ENCODE measurements at regions not wholly inside any gene's neighbourhood (a gene's known extent, or its start where the extent isn't known, plus 50 kb on each side); places are given as distances from the start of the nearest gene placed in this dataset.

DNA sequence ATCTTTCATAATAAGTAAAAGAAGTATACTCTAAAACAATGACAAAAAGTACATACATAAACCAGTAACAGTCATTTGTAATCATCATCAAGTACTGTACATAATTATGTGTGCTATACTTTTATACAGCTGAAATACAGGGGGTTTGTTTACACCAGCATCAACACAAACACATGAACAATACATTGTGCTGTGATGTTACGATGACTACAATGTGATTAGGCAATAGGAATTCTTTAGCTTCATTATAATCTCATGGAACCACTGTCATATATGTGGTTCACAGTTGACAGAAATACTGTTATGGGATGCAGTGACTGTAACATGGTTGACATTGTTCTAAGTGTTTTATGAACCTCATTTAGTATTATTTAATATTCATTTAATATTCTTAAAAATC lies 914.4 kb upstream of the TENM4 start:
- H3K36me3 ChIP-seq (ENCODE audit: control insufficient read depth, insufficient read depth, low read length): no peaks in the 10 kb centered on the region
- TF ChIP-seq, protein P1, sequence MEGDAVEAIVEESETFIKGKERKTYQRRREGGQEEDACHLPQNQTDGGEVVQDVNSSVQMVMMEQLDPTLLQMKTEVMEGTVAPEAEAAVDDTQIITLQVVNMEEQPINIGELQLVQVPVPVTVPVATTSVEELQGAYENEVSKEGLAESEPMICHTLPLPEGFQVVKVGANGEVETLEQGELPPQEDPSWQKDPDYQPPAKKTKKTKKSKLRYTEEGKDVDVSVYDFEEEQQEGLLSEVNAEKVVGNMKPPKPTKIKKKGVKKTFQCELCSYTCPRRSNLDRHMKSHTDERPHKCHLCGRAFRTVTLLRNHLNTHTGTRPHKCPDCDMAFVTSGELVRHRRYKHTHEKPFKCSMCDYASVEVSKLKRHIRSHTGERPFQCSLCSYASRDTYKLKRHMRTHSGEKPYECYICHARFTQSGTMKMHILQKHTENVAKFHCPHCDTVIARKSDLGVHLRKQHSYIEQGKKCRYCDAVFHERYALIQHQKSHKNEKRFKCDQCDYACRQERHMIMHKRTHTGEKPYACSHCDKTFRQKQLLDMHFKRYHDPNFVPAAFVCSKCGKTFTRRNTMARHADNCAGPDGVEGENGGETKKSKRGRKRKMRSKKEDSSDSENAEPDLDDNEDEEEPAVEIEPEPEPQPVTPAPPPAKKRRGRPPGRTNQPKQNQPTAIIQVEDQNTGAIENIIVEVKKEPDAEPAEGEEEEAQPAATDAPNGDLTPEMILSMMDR (IDR thresholded peaks at IDR 0.05; ENCODE audit: insufficient read depth, low read length, poor library complexity, severe bottlenecking): no peak
- H3K27me3 ChIP-seq (ENCODE audit: control insufficient read depth, insufficient read depth, low read length): no peaks in the 10 kb centered on the region
- H3K4me3 ChIP-seq (ENCODE audit: low read depth, low read length): no peak overlapping the region
- no peak for DNase-seq (ENCODE audit: low read depth)

DNA sequence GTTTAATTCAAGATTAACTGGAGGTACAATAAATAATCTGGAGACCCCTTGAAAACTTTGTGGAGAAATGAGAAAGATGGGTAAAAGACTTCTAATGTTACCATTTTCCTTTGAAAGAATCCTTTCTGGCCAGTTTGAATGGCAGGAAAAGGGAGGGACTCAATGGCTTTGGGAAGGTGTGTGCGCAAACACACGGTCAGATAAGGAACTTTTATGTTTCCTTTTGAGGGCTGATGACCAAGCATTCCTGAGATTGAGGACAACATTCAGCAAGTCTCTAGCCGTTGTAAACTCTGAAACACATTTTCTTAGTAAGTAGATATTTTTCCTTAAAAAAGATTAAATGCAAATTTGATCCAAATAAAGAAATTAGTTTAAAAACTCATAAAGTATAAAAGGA lies 909.7 kb upstream of the TENM4 start:
- Histone ChIP-seq H3K27me3 (ENCODE audit: control insufficient read depth, insufficient read depth, low read length) (no peaks in the 10 kb centered on the region), H3K36me3 (ENCODE audit: control insufficient read depth, insufficient read depth, low read length) (no peaks in the 10 kb centered on the region), H3K4me3 (ENCODE audit: low read depth, low read length) (no peak overlapping the region)
- TF ChIP-seq, protein P1 (IDR thresholded peaks at IDR 0.05; ENCODE audit: insufficient read depth, low read length, poor library complexity, severe bottlenecking): no peak
- no peak for DNase-seq (ENCODE audit: low read depth)

DNA sequence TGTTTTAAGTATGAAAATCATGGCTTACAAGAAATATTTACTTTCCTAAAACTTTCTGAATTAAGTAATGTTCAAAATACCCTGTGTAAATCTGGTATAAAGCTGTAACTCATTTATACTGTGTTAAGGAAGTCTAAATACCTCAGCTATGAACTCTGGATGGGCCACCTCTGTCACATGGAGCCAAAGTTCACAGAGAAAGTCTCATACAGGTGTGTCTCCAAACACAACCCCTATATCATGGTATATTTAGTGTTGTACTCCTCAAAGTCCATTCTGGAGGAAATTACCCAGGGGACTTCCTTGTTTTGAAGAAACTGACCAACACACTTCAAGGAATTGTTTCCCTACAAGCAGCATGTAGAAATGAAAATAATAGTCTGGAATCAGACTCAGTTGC lies 909.2 kb upstream of the TENM4 start:
- no peak for DNase-seq (ENCODE audit: low read depth)
- Histone ChIP-seq H3K4me3 (ENCODE audit: low read depth, low read length) (no peak overlapping the region), H3K27me3 (ENCODE audit: control insufficient read depth, insufficient read depth, low read length) (no peaks in the 10 kb centered on the region), H3K36me3 (ENCODE audit: control insufficient read depth, insufficient read depth, low read length) (no peaks in the 10 kb centered on the region)
- TF ChIP-seq, protein P1 (IDR thresholded peaks at IDR 0.05; ENCODE audit: insufficient read depth, low read length, poor library complexity, severe bottlenecking): no peak

DNA sequence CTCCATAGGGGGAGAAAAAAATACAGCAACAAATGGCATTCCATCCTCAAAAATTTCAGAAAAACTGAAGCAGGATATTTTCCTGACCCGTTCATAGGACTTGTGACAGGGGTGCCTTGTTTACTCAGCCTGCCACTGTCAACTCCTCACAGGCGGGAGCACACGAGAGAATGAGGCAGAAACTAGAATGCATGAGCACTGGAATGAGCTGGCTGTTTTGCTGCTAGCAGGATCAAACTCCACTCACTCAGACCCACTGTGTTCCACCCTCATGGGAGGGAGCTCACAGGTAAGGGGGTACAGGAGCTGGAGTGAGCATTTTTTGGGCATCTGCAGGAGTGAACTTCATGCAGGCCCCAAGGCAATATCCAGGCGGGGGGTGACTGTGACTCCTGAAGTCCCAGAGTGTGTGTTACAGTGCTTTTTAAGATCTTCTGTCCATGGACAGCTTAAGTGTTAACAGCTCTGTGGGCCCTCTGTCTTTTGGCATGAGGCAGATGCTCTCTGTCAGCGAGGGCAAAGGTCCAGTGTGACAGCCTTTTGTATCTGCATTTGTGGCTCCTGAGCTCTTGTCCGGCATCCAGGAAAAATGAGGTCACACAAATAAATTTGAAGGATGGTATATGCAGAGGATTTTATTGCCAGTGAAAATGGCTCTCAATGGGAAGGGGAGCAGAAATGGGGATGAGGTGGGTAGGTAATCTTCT lies 905.7 kb upstream of the TENM4 start:
- no peak for DNase-seq (ENCODE audit: low read depth)
- Histone ChIP-seq H3K27me3 (ENCODE audit: control insufficient read depth, insufficient read depth, low read length) (no peaks in the 10 kb centered on the region), H3K4me3 (ENCODE audit: low read depth, low read length) (no peak overlapping the region), H3K36me3 (ENCODE audit: control insufficient read depth, insufficient read depth, low read length) (no peaks in the 10 kb centered on the region)
- TF ChIP-seq, protein P1 (IDR thresholded peaks at IDR 0.05; ENCODE audit: insufficient read depth, low read length, poor library complexity, severe bottlenecking): no peak

DNA sequence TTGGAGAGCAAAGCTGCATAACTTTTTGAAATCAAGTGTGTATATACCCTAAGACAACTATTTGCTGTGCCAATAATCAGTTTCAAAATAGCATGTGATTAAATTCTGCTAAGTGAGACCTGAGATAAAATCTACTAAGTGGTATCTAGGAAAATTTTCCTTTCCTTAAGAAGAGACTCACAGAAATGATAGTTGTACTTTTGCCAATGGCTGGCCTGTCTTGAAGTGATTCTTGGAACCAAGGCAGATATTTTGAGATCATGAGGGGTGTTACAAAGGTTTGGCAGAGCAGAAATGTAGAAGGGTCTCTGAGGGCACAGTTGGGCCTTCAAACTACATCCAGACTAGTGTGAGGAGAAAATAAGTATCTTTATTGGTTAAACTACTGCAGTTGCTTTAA lies 902.6 kb upstream of the TENM4 start:
- H3K36me3 ChIP-seq (ENCODE audit: control insufficient read depth, insufficient read depth, low read length): no peaks in the 10 kb centered on the region
- no peak for DNase-seq (ENCODE audit: low read depth)
- TF ChIP-seq, protein P1 (IDR thresholded peaks at IDR 0.05; ENCODE audit: insufficient read depth, low read length, poor library complexity, severe bottlenecking): no peak
- H3K4me3 ChIP-seq (ENCODE audit: low read depth, low read length): no peak overlapping the region
- H3K27me3 ChIP-seq (ENCODE audit: control insufficient read depth, insufficient read depth, low read length): no peaks in the 10 kb centered on the region

DNA sequence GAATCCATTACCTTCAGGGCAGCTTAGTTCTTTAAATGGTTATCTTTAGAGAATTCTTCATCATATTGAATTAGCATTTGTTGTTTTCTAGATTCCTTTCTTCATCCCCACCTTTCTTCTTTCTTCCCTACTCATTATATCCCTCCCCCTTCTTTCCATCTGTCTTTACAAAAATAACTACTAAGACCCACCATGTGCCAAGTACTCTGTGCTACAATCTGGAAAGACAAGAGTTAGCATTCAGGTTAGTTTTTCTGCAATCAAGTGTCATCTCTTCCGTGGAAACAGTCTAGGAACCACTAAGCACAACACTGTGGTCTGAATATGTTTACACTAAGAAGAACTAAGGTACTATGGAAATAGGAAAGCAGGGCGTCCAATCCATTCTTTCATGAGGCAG lies 897.4 kb upstream of the TENM4 start:
- no peaks in the 10 kb centered on the region for H3K27me3 ChIP-seq (ENCODE audit: control insufficient read depth, insufficient read depth, low read length)
- H3K4me3 ChIP-seq (ENCODE audit: low read depth, low read length): no peak overlapping the region
- TF ChIP-seq, protein P1 (IDR thresholded peaks at IDR 0.05; ENCODE audit: insufficient read depth, low read length, poor library complexity, severe bottlenecking): no peak

More for the DNA sequence above, 897.4 kb upstream of the TENM4 start:
- no peaks in the 10 kb centered on the region for H3K36me3 ChIP-seq (ENCODE audit: control insufficient read depth, insufficient read depth, low read length)
- no peak for DNase-seq (ENCODE audit: low read depth)
